ENCODE measurements at regions not wholly inside any gene's neighbourhood (a gene's known extent, or its start where the extent isn't known, plus 50 kb on each side); places are given as distances from the start of the nearest gene placed in this dataset.

DNA sequence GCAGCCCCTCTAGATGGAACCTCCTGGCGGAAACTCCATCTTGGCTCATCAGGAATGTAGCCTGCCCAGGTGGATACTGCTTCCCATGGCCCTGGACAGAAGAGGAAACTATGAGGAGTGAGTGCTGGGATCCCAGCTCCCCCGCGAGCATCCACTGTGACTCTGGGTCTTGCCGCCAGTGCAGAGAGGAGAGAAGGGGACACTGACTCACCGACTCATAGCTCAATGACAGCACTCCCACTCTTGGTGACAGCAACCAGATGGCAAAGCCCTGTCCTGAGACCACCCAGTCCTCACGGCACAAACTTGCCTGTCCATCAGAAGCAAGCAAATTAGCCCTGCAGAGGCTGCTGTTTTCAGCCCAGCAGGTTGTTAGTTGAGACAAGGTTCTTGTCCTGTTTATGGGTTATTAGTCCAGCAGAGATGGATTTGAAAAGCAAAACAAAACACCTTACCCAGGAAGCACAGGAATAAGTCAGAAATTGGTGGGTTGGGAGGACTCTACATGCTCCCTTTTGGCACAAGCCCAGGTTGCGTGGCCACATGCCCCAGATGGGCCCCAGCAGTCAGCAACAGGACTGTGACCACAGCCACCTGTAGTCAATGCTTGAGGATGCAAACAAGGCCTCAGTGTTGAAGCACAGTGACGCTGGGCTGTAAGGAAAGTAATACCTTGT lies 111.5 kb upstream of the GLI2 start:
- Histone ChIP-seq H3K9me3 (ENCODE audit: low read depth, low read length, poor library complexity, severe bottlenecking) (no peaks in the 10 kb centered on the region), H3K27me3 (replicated peaks; ENCODE audit: insufficient read depth, low read depth, low read length, poor library complexity) (no peaks in the 10 kb centered on the region), H3K36me3 (ENCODE audit: insufficient read depth, low read length, poor library complexity, severe bottlenecking) (no peaks in the 10 kb centered on the region), H3K4me1 (ENCODE audit: insufficient read depth, low read length, poor library complexity, severe bottlenecking) (no peaks in the 10 kb centered on the region), H3K4me3 (ENCODE audit: low read depth, low read length, poor library complexity, severe bottlenecking) (no peak overlapping the region), H3K27ac (ENCODE audit: low read depth, low read length, poor library complexity, severe bottlenecking) (no peak overlapping the region)
- intact Hi-C loops (cut with micrococcal nuclease; ENCODE audit: unreplicated experiment) = no loop called here
- ChIA-PET CTCF (no interaction called here), POLR2A (ENCODE audit: low non-redundant PET) (no interaction called here)
- BruUV-seq (replicated peaks) = no TSS peak
- TF ChIP-seq, protein P1, sequence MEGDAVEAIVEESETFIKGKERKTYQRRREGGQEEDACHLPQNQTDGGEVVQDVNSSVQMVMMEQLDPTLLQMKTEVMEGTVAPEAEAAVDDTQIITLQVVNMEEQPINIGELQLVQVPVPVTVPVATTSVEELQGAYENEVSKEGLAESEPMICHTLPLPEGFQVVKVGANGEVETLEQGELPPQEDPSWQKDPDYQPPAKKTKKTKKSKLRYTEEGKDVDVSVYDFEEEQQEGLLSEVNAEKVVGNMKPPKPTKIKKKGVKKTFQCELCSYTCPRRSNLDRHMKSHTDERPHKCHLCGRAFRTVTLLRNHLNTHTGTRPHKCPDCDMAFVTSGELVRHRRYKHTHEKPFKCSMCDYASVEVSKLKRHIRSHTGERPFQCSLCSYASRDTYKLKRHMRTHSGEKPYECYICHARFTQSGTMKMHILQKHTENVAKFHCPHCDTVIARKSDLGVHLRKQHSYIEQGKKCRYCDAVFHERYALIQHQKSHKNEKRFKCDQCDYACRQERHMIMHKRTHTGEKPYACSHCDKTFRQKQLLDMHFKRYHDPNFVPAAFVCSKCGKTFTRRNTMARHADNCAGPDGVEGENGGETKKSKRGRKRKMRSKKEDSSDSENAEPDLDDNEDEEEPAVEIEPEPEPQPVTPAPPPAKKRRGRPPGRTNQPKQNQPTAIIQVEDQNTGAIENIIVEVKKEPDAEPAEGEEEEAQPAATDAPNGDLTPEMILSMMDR (conservative IDR thresholded peaks at IDR 0.05; ENCODE audit: low read depth, low read length) = no peak
- TF ChIP-seq EZH2 (IDR thresholded peaks at IDR 0.05; ENCODE audit: borderline replicate concordance, low read depth, low read length, poor library complexity, severe bottlenecking) = no peak
- DNase-seq (ENCODE audit: low spot score) = no peak

DNA sequence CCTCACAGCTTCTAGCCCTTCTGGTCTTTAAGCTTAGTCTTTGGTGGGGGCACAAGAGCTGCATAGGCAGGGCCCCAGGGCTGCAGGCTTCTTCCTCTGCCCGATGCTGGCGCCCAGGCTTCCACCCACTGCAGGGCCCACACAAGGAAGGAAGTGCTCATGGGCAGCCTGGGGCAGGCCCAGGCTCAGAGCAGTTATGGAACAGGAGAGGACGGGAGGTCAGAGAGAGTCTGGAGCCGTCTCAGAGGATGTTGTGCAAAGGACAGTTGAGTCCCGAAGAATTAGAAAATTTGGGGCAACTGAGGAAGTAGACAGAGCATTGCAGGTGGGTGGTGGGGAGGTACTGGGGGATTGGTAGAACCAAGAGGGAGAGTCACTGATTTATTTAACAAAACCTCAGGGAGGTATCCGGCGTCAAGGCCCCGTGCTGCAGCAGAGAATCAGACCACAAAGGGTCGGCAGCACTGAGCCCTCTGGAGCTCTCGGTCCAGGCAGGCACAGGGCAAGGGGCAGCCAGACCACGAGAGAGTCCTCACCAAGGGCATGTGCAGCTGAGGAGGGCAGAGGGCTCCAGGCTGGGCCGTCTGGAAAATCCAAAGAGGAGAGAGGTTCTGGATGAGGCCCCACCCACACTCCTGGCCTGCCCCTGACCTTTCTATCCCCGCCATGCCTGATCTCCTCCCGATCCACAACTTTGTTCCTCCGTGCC lies 110.8 kb upstream of the GLI2 start:
- POLR2A ChIA-PET (ENCODE audit: low non-redundant PET) = no interaction called here
- TF ChIP-seq, protein P1 (conservative IDR thresholded peaks at IDR 0.05; ENCODE audit: low read depth, low read length) = no peak
- TF ChIP-seq EZH2 (IDR thresholded peaks at IDR 0.05; ENCODE audit: borderline replicate concordance, low read depth, low read length, poor library complexity, severe bottlenecking) = no peak
- intact Hi-C loops (cut with micrococcal nuclease; ENCODE audit: unreplicated experiment) = no loop called here
- no peak for DNase-seq (ENCODE audit: low spot score)
- Histone ChIP-seq H3K4me3 (ENCODE audit: low read depth, low read length, poor library complexity, severe bottlenecking) (no peak overlapping the region), H3K27me3 (replicated peaks; ENCODE audit: insufficient read depth, low read depth, low read length, poor library complexity) (no peaks in the 10 kb centered on the region), H3K36me3 (ENCODE audit: insufficient read depth, low read length, poor library complexity, severe bottlenecking) (no peaks in the 10 kb centered on the region), H3K9me3 (ENCODE audit: low read depth, low read length, poor library complexity, severe bottlenecking) (no peaks in the 10 kb centered on the region), H3K27ac (ENCODE audit: low read depth, low read length, poor library complexity, severe bottlenecking) (no peak overlapping the region), H3K4me1 (ENCODE audit: insufficient read depth, low read length, poor library complexity, severe bottlenecking) (no peaks in the 10 kb centered on the region)
- BruUV-seq (replicated peaks) = no TSS peak
- CTCF ChIA-PET = no interaction called here

DNA sequence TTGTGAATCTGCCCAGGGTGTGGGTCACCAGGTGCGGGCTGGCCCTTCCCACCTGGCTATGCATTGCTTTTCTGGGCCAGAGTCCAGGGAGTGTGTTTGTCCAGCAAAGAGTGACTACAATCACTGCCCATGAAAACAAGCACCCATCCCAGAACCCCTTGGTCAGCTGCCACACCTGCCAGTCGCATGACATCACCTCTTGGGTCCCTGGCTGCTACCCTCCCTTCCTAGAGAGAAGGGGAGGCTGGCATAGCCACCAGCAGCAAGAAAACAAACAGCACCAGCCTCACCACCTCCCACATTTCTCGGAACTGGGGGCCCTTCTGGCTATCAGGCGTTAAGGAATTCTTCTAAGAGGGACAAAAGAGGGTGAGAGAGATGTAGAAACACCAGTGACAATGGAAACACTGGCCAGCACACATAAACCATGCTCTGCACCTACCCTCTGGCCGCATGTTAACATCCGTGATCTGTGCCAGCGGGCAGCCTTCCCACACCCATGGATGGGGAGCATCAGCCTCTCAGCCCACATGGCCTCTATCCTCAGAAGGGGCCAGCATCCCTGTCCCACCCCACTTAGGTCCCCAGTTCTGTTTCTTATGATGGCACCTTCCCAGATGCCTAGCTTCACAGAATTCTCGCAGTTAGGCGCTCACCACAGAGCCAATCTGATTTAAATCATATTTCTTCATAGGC lies 109.7 kb upstream of the GLI2 start:
- Histone ChIP-seq H3K4me3 (ENCODE audit: low read depth, low read length, poor library complexity, severe bottlenecking) (no peak overlapping the region), H3K27ac (ENCODE audit: low read depth, low read length, poor library complexity, severe bottlenecking) (no peak overlapping the region), H3K9me3 (ENCODE audit: low read depth, low read length, poor library complexity, severe bottlenecking) (no peaks in the 10 kb centered on the region), H3K27me3 (replicated peaks; ENCODE audit: insufficient read depth, low read depth, low read length, poor library complexity) (no peaks in the 10 kb centered on the region), H3K4me1 (ENCODE audit: insufficient read depth, low read length, poor library complexity, severe bottlenecking) (no peaks in the 10 kb centered on the region), H3K36me3 (ENCODE audit: insufficient read depth, low read length, poor library complexity, severe bottlenecking) (no peaks in the 10 kb centered on the region)
- POLR2A ChIA-PET (ENCODE audit: low non-redundant PET) = no interaction called here
- no peak for TF ChIP-seq EZH2 (IDR thresholded peaks at IDR 0.05; ENCODE audit: borderline replicate concordance, low read depth, low read length, poor library complexity, severe bottlenecking)
- intact Hi-C loops (cut with micrococcal nuclease; ENCODE audit: unreplicated experiment) = no loop called here
- DNase-seq (ENCODE audit: low spot score) = no peak
- CTCF ChIA-PET = no interaction called here
- BruUV-seq (replicated peaks) = no TSS peak
